IMR-90 (cell line): ENCODE measurements at regions not wholly inside any gene's neighbourhood (a gene's known extent, or its start where the extent isn't known, plus 50 kb on each side); places are given as distances from the start of the nearest gene placed in this dataset.

ENCODE experiments used
- ATAC-seq: fragments of 200-7000 bp; cut with Tn5 transposase; 2 replicates; pipeline ENCODE4 v1.9.1; 2020; ENCODE audit warnings: low read depth, mild to moderate bottlenecking, moderate library complexity
- BruUV-seq: library from RNA; stranded (reverse); fragments of 400-500 nt; replicated peaks from 2 replicates; lab custom pipeline; 2021; lab: Mats Ljungman, UMichigan
- CTCF ChIA-PET: fragments of 300-600 bp; formaldehyde crosslinking; extraction: SDS; loops from one replicate; lab custom pipeline; 2021; ENCODE audit warnings: antibody characterized with exemption; lab: Yijun Ruan, JAX
- POLR2A ChIA-PET: fragments of 300-600 bp; sonication (Branson Sonifier 250); formaldehyde crosslinking; loops from one replicate; lab custom pipeline; 2022; ENCODE audit warnings: antibody characterized with exemption; ENCODE audit not compliant: unreplicated experiment; lab: Charles Lee
- DNase-seq: peaks from one replicate; pipeline ENCODE4 v3.0.0; 2013
- H2AFZ ChIP-seq: replicated peaks from 2 replicates; pipeline ENCODE3; 2013; ENCODE audit warnings: low read length, mild to moderate bottlenecking; ENCODE audit not compliant: poor library complexity
- H2AK5ac ChIP-seq: 2 replicates; pipeline ENCODE4 v1.6.1; 2013; ENCODE audit warnings: low read depth, low read length, inconsistent platforms
- H2AK9ac ChIP-seq: replicated peaks from 2 replicates; pipeline ENCODE3; 2013; ENCODE audit warnings: mild to moderate bottlenecking, low read depth, low read length, moderate library complexity; ENCODE audit not compliant: poor library complexity
- H2BK120ac ChIP-seq: 2 replicates; pipeline ENCODE4 v1.6.1; 2013; ENCODE audit warnings: low read depth, low read length, inconsistent platforms
- H2BK15ac ChIP-seq: 3 replicates; pipeline ENCODE4 v1.6.1; 2013; ENCODE audit warnings: low read depth, low read length, inconsistent platforms
- H2BK20ac ChIP-seq: 2 replicates; pipeline ENCODE4 v1.6.1; 2013; ENCODE audit warnings: low read depth, mild to moderate bottlenecking, inconsistent platforms, low read length, moderate library complexity
- H2BK5ac ChIP-seq: 2 replicates; pipeline ENCODE4 v1.6.1; 2013; ENCODE audit warnings: mild to moderate bottlenecking, low read depth, low read length, inconsistent platforms; ENCODE audit not compliant: poor library complexity, severe bottlenecking
- H3K14ac ChIP-seq: replicated peaks from 2 replicates; pipeline ENCODE4 v1.6.1; 2013; ENCODE audit warnings: low read depth, low read length, inconsistent platforms
- H3K18ac ChIP-seq: 2 replicates; pipeline ENCODE4 v1.6.1; 2013; ENCODE audit warnings: low read depth, low read length, control low read depth
- H3K23ac ChIP-seq: 2 replicates; pipeline ENCODE4 v1.6.1; 2013; ENCODE audit warnings: low read depth, low read length, inconsistent platforms
- H3K27ac ChIP-seq: 2 replicates; pipeline ENCODE4 v1.5.1; 2013; ENCODE audit warnings: mild to moderate bottlenecking, control low read depth, low read length; ENCODE audit not compliant: insufficient read depth
- H3K27me3 ChIP-seq: 2 replicates; pipeline ENCODE4 v1.6.1; 2013; ENCODE audit warnings: low read length; ENCODE audit not compliant: control insufficient read depth, insufficient read depth
- H3K36me3 ChIP-seq: 2 replicates; pipeline ENCODE4 v1.6.1; 2013; ENCODE audit warnings: low read length, mixed read lengths; ENCODE audit not compliant: control insufficient read depth, insufficient read depth
- H3K4ac ChIP-seq: 2 replicates; pipeline ENCODE4 v1.6.1; 2013; ENCODE audit warnings: low read depth, low read length, inconsistent platforms
- H3K4me1 ChIP-seq: 2 replicates; pipeline ENCODE4 v1.6.1; 2013; ENCODE audit warnings: low read length, mixed read lengths; ENCODE audit not compliant: control insufficient read depth, insufficient read depth
- H3K4me2 ChIP-seq: 2 replicates; pipeline ENCODE4 v1.6.1; 2013; ENCODE audit warnings: low read depth, mild to moderate bottlenecking, control low read depth, low read length, moderate library complexity
- H3K4me3 ChIP-seq: 2 replicates; pipeline ENCODE4 v1.5.1; 2013; ENCODE audit warnings: low read depth, mild to moderate bottlenecking, control low read depth, low read length, moderate library complexity; ENCODE audit not compliant: insufficient read depth
- H3K56ac ChIP-seq: 2 replicates; pipeline ENCODE4 v1.6.1; 2013; ENCODE audit warnings: low read length, inconsistent platforms; ENCODE audit not compliant: insufficient read depth; ENCODE audit errors: extremely low read depth
- H3K79me1 ChIP-seq, 2 experiments: 2 replicates each; pipeline ENCODE4 v1.6.1; 2013; ENCODE audit warnings: low read length in 2 of 2, inconsistent platforms in 1 of 2, low read depth in 1 of 2
- H3K9ac ChIP-seq: 2 replicates; pipeline ENCODE4 v1.6.1; 2013; ENCODE audit warnings: low read depth, low read length, control low read depth
- H3K9me1 ChIP-seq: 2 replicates; pipeline ENCODE4 v1.6.1; 2013; ENCODE audit warnings: low read length, inconsistent platforms; ENCODE audit not compliant: insufficient read depth
- H3K9me3 ChIP-seq: 2 replicates; pipeline ENCODE4 v1.6.1; 2013; ENCODE audit warnings: low read length; ENCODE audit not compliant: control insufficient read depth, insufficient read depth
- H4K20me1 ChIP-seq: 2 replicates; pipeline ENCODE4 v1.6.1; 2013; ENCODE audit warnings: low read length, inconsistent platforms; ENCODE audit not compliant: insufficient read depth
- H4K5ac ChIP-seq: 2 replicates; pipeline ENCODE4 v1.6.1; 2013; ENCODE audit warnings: mild to moderate bottlenecking, low read depth, low read length, control low read depth
- H4K8ac ChIP-seq, 2 experiments: 2 replicates each; pipeline ENCODE4 v1.6.1; 2013; ENCODE audit warnings: low read depth in 2 of 2, low read length in 2 of 2, control low read depth in 1 of 2, inconsistent platforms in 1 of 2
- H4K91ac ChIP-seq: 2 replicates; pipeline ENCODE4 v1.6.1; 2013; ENCODE audit warnings: low read depth, low read length, inconsistent platforms; ENCODE audit not compliant: insufficient read depth
- BHLHE40 ChIP-seq: fragments of 150-350 bp; IDR thresholded peaks from 2 replicates; pipeline ENCODE4 v1.6.1; 2016; ENCODE audit warnings: mild to moderate bottlenecking, low read depth, low read length
- CEBPB ChIP-seq: IDR thresholded peaks from 2 replicates; pipeline ENCODE4 v1.6.1; 2012; ENCODE audit warnings: low read depth, low read length, improper control_type of control experiment
- CHD1 ChIP-seq: IDR thresholded peaks from 2 replicates; pipeline ENCODE4 v1.6.1; 2012; ENCODE audit warnings: low read depth, low read length, improper control_type of control experiment
- FOS ChIP-seq: fragments of 150-350 bp; IDR thresholded peaks from 2 replicates; pipeline ENCODE4 v1.6.1; 2016; ENCODE audit warnings: low read depth, low read length
- MAFK ChIP-seq: IDR thresholded peaks from 2 replicates; pipeline ENCODE4 v1.6.1; 2012; ENCODE audit warnings: low read depth, low read length, improper control_type of control experiment
- MAZ ChIP-seq: IDR thresholded peaks from 2 replicates; pipeline ENCODE4 v1.6.1; 2012; ENCODE audit warnings: low read depth, mild to moderate bottlenecking, low read length, improper control_type of control experiment, moderate library complexity, borderline replicate concordance
- MXI1 ChIP-seq: IDR thresholded peaks from 2 replicates; pipeline ENCODE4 v1.6.1; 2012; ENCODE audit warnings: low read depth, mild to moderate bottlenecking, low read length, moderate library complexity, borderline replicate concordance
- NFE2L2 ChIP-seq: fragments of 150-350 bp; IDR thresholded peaks from 2 replicates; pipeline ENCODE4 v1.6.1; 2016; ENCODE audit warnings: low read depth, mild to moderate bottlenecking, low read length
- POLR2A ChIP-seq: IDR thresholded peaks from 2 replicates; pipeline ENCODE4 v1.6.1; 2012; ENCODE audit warnings: mild to moderate bottlenecking, low read depth, low read length
- RAD21 ChIP-seq: IDR thresholded peaks from 2 replicates; pipeline ENCODE4 v1.6.1; 2012; ENCODE audit warnings: low read length, improper control_type of control experiment
- RCOR1 ChIP-seq: IDR thresholded peaks from 2 replicates; pipeline ENCODE4 v1.6.1; 2012; ENCODE audit warnings: mild to moderate bottlenecking, low read length, improper control_type of control experiment; ENCODE audit not compliant: insufficient replicate concordance
- RFX5 ChIP-seq: IDR thresholded peaks from 2 replicates; pipeline ENCODE4 v1.8.0; 2012; ENCODE audit warnings: low read depth, mild to moderate bottlenecking, low read length, moderate library complexity
- SMC3 ChIP-seq: fragments of 150-350 bp; IDR thresholded peaks from 2 replicates; pipeline ENCODE4 v1.6.1; 2016; ENCODE audit warnings: low read depth, mild to moderate bottlenecking, antibody characterized with exemption, low read length, moderate library complexity
- whole genome bisulfite sequencing, 2 experiments: methylation state at CpG; one replicate each; pipeline versions ENCODE4 v1.1.5 to v1.1.7; 2013; ENCODE audit warnings: missing lambda C conversion rate in 2 of 2; ENCODE audit not compliant: insufficient read length in 1 of 2; ENCODE audit errors: extremely low coverage in 2 of 2; 5-methylcytosine and 5-hydroxymethylcytosine counted together
- dilution Hi-C: fragments of 300-500 bp; cut with HindIII; formaldehyde crosslinking; loops from one replicate; pipeline ENCODE4 v1.14.3; 2018; ENCODE audit warnings: low sequenced_read_pairs; ENCODE audit not compliant: unreplicated experiment
- in situ Hi-C: fragments of 300-500 bp; cut with MboI; formaldehyde crosslinking; loops from 3 replicates; pipeline ENCODE4 v1.14.3; 2019; ENCODE audit warnings: low sequenced_read_pairs, inconsistent platforms, mixed read lengths
- intact Hi-C: fragments of 100-400 bp; cut with micrococcal nuclease; formaldehyde crosslinking; loops from 2 replicates; pipeline ENCODE4 v1.10.0; 2022
- TF ChIP-seq, protein P1 (sequence below): fragments of 150-350 bp; IDR thresholded peaks from 2 replicates; pipeline ENCODE4 v1.6.1; 2017; ENCODE audit warnings: mild to moderate bottlenecking, antibody characterized with exemption, low read length, low read depth
- TF ChIP-seq, protein P2 (sequence below): fragments of 150-350 bp; IDR thresholded peaks from 2 replicates; pipeline ENCODE4 v1.6.1; 2016; ENCODE audit warnings: low read depth, mild to moderate bottlenecking, low read length, moderate library complexity, borderline replicate concordance
- TF ChIP-seq, protein P3 (sequence below): conservative IDR thresholded peaks from 2 replicates; pipeline ENCODE4 v1.5.1; 2012; ENCODE audit warnings: mild to moderate bottlenecking, low read depth, low read length, improper control_type of control experiment

DNA sequence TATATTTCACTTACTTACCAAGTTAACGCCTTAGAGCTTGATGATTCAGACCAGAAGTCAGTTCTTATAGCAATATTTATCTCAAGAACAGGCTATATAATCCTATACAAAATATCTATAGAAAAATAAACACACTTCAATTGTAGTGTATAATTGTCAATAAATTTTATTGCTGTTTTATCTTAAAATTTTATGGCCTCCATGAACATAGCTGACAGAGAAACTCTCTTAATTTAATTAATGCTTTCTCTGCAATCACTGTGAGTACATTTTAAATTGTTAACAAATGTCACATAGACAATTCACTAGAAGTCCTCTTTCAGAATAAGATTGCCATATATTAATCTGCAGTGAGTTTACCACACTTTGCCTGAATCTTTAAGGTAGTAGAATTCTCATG lies 178.6 kb downstream of the RFPL4B start:
- H3K4me1 ChIP-seq: no peaks in the 10 kb centered on the region
- WGBS, 2 experiments: no CpG with 5 or more reads among the region's 1 CpG
- H2AK5ac ChIP-seq: no peak overlapping the region
- in situ Hi-C loops: no loop called here
- no TSS peak for BruUV-seq
- no peak overlapping the region for H3K4me3 ChIP-seq
- POLR2A ChIA-PET: no interaction called here
- H3K56ac ChIP-seq: no peak overlapping the region
- H2BK120ac ChIP-seq: no peak overlapping the region
- DNase-seq (no peak), ATAC-seq (no peak)
- no peak overlapping the region for H4K91ac ChIP-seq
- no peaks in the 10 kb centered on the region for H3K9me1 ChIP-seq
- no peak overlapping the region for H2AFZ ChIP-seq
- no peak overlapping the region for H3K18ac ChIP-seq
- H2AK9ac ChIP-seq: no peak overlapping the region
- intact Hi-C loops: no loop called here
- H3K27me3 ChIP-seq: no peaks in the 10 kb centered on the region
- TF ChIP-seq MXI1 (no peak), CHD1 (no peak), RCOR1 (no peak), MAZ (no peak), RAD21 (no peak), CEBPB (no peak), RFX5 (no peak), MAFK (no peak), BHLHE40 (no peak), SMC3 (no peak), FOS (no peak), POLR2A (no peak), NFE2L2 (no peak)
- TF ChIP-seq, protein P1, sequence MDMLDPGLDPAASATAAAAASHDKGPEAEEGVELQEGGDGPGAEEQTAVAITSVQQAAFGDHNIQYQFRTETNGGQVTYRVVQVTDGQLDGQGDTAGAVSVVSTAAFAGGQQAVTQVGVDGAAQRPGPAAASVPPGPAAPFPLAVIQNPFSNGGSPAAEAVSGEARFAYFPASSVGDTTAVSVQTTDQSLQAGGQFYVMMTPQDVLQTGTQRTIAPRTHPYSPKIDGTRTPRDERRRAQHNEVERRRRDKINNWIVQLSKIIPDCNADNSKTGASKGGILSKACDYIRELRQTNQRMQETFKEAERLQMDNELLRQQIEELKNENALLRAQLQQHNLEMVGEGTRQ: no peak
- TF ChIP-seq, protein P2, sequence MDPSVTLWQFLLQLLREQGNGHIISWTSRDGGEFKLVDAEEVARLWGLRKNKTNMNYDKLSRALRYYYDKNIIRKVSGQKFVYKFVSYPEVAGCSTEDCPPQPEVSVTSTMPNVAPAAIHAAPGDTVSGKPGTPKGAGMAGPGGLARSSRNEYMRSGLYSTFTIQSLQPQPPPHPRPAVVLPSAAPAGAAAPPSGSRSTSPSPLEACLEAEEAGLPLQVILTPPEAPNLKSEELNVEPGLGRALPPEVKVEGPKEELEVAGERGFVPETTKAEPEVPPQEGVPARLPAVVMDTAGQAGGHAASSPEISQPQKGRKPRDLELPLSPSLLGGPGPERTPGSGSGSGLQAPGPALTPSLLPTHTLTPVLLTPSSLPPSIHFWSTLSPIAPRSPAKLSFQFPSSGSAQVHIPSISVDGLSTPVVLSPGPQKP: no peak
- TF ChIP-seq, protein P3, sequence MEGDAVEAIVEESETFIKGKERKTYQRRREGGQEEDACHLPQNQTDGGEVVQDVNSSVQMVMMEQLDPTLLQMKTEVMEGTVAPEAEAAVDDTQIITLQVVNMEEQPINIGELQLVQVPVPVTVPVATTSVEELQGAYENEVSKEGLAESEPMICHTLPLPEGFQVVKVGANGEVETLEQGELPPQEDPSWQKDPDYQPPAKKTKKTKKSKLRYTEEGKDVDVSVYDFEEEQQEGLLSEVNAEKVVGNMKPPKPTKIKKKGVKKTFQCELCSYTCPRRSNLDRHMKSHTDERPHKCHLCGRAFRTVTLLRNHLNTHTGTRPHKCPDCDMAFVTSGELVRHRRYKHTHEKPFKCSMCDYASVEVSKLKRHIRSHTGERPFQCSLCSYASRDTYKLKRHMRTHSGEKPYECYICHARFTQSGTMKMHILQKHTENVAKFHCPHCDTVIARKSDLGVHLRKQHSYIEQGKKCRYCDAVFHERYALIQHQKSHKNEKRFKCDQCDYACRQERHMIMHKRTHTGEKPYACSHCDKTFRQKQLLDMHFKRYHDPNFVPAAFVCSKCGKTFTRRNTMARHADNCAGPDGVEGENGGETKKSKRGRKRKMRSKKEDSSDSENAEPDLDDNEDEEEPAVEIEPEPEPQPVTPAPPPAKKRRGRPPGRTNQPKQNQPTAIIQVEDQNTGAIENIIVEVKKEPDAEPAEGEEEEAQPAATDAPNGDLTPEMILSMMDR: no peak
- no peak overlapping the region for H2BK20ac ChIP-seq
- H3K14ac ChIP-seq: no peak overlapping the region
- H3K4ac ChIP-seq: no peak overlapping the region
- no peak overlapping the region for H3K27ac ChIP-seq
- no peaks in the 10 kb centered on the region for H3K9me3 ChIP-seq
- no peak overlapping the region for H4K5ac ChIP-seq
- no peak overlapping the region for H4K8ac ChIP-seq
- no peak overlapping the region for H3K23ac ChIP-seq
- dilution Hi-C loops: no loop called here
- H2BK15ac ChIP-seq: no peak overlapping the region
- no peak overlapping the region for H3K9ac ChIP-seq
- H3K4me2 ChIP-seq: no peak overlapping the region
- no peaks in the 10 kb centered on the region for H3K79me1 ChIP-seq
- no peaks in the 10 kb centered on the region for H4K20me1 ChIP-seq
- CTCF ChIA-PET: no interaction called here
- H2BK5ac ChIP-seq: no peak overlapping the region
- H3K36me3 ChIP-seq: no peaks in the 10 kb centered on the region
